H1 (cell line): ENCODE measurements at regions not wholly inside any gene's neighbourhood (a gene's known extent, or its start where the extent isn't known, plus 50 kb on each side); places are given as distances from the start of the nearest gene placed in this dataset.

Experiments
- BRCA1 ChIP-seq: IDR thresholded peaks from 2 replicates; pipeline ENCODE4 v1.6.1; 2012; ENCODE audit warnings: low read depth, low read length, improper control_type of control experiment
- CHD7 ChIP-seq: fragments of 300-600 bp; sonication (generic); IDR thresholded peaks from 2 replicates; pipeline ENCODE4 v1.7.1; 2012; ENCODE audit warnings: low read length, moderate library complexity, mild to moderate bottlenecking, inconsistent platforms; ENCODE audit not compliant: insufficient replicate concordance
- E2F6 ChIP-seq: IDR thresholded peaks from 2 replicates; pipeline ENCODE4 v1.6.1; 2012; ENCODE audit warnings: inconsistent platforms
- NANOG ChIP-seq: IDR thresholded peaks from 2 replicates; pipeline ENCODE4 v1.6.1; 2011; ENCODE audit warnings: low read length, low read depth, mild to moderate bottlenecking, inconsistent platforms; ENCODE audit not compliant: insufficient read depth, poor library complexity, severe bottlenecking
- RAD21 ChIP-seq, 2 experiments: IDR thresholded peaks in 1 of 2; conservative IDR thresholded peaks in 1 of 2; 2 replicates each; pipeline ENCODE4 v1.6.1; 2011; ENCODE audit warnings: low read depth in 2 of 2, low read length in 2 of 2, improper control_type of control experiment in 1 of 2, inconsistent platforms in 1 of 2, mild to moderate bottlenecking in 1 of 2, moderate library complexity in 1 of 2
- RFX5 ChIP-seq: IDR thresholded peaks from 2 replicates; pipeline ENCODE4 v1.6.1; 2011; ENCODE audit warnings: low read depth, low read length, improper control_type of control experiment, borderline replicate concordance
- SRF ChIP-seq: IDR thresholded peaks from 2 replicates; pipeline ENCODE4 v1.6.1; 2011; ENCODE audit warnings: mild to moderate bottlenecking, low read depth, low read length, moderate library complexity
- TBP ChIP-seq: IDR thresholded peaks from 2 replicates; pipeline ENCODE4 v1.6.1; 2011; ENCODE audit warnings: low read depth, low read length, improper control_type of control experiment
- TCF12 ChIP-seq: IDR thresholded peaks from 2 replicates; pipeline ENCODE4 v1.6.1; 2011; ENCODE audit warnings: low read depth, mild to moderate bottlenecking, low read length
- ZNF274 ChIP-seq: IDR thresholded peaks from 2 replicates; pipeline ENCODE4 v1.7.0; 2012; ENCODE audit warnings: low read length, borderline replicate concordance; ENCODE audit errors: extremely low read depth

GRCh38 chr2:128495996-128496547, 177.4 kb upstream of the HS6ST1 start (continued):
- no peak for TF ChIP-seq CHD7
- TF ChIP-seq RAD21 (IDR thresholded peaks at IDR 0.05 in 1 of 2, conservative IDR thresholded peaks at IDR 0.05 in 1 of 2; ENCODE audit: low read depth in 2 of 2, low read length in 2 of 2) = no peak
- TF ChIP-seq TCF12 = no peak
- TF ChIP-seq BRCA1 = no peak
- TF ChIP-seq RFX5 = no peak
- no peak for TF ChIP-seq TBP
- TF ChIP-seq NANOG = no peak
- no peak for TF ChIP-seq E2F6
- no peak for TF ChIP-seq ZNF274
- TF ChIP-seq SRF = no peak
